Neural progenitor cell (in vitro differentiated cells): ENCODE measurements at regions not wholly inside any gene's neighbourhood (a gene's known extent, or its start where the extent isn't known, plus 50 kb on each side); places are given as distances from the start of the nearest gene placed in this dataset.

Experiments used
- DNase-seq: peaks from one replicate; pipeline ENCODE4 v3.0.0-alpha.2; 2016; ENCODE audit warnings: low spot score
- H2AFZ ChIP-seq: fragments of 200-600 bp; sonication (generic); replicated peaks from 2 replicates; pipeline ENCODE4 v1.6.1; 2016; ENCODE audit warnings: antibody characterized with exemption
- H3F3A ChIP-seq: fragments of 200-600 bp; sonication (generic); 2 replicates; pipeline ENCODE4 v1.6.1; 2016; ENCODE audit warnings: antibody characterized with exemption, low read depth
- H3K27ac ChIP-seq: fragments of 200-600 bp; sonication (generic); 2 replicates; pipeline ENCODE4 v1.5.1; 2016; ENCODE audit warnings: mild to moderate bottlenecking
- H3K27me3 ChIP-seq: fragments of 200-600 bp; sonication (generic); 2 replicates; pipeline ENCODE4 v1.6.1; 2016; ENCODE audit warnings: mild to moderate bottlenecking, moderate library complexity
- H3K36me3 ChIP-seq: fragments of 200-600 bp; sonication (generic); 2 replicates; pipeline ENCODE4 v1.5.1; 2016
- H3K4me1 ChIP-seq: fragments of 200-600 bp; sonication (generic); 2 replicates; pipeline ENCODE4 v1.6.1; 2016; ENCODE audit warnings: mixed run types
- H3K4me2 ChIP-seq: fragments of 200-600 bp; sonication (generic); 2 replicates; pipeline ENCODE4 v1.6.1; 2016
- H3K4me3 ChIP-seq: fragments of 200-600 bp; sonication (generic); 2 replicates; pipeline ENCODE4 v1.5.1; 2016
- H3K79me2 ChIP-seq: fragments of 200-600 bp; sonication (generic); 2 replicates; pipeline ENCODE4 v1.6.1; 2016; ENCODE audit warnings: low read depth
- H3K9ac ChIP-seq: fragments of 200-600 bp; sonication (generic); 2 replicates; pipeline ENCODE4 v1.6.1; 2016
- H3K9me3 ChIP-seq: fragments of 200-600 bp; sonication (generic); 2 replicates; pipeline ENCODE4 v1.5.1; 2016; ENCODE audit warnings: low read depth
- H4K20me1 ChIP-seq: fragments of 200-600 bp; sonication (generic); 2 replicates; pipeline ENCODE4 v1.6.1; 2016; ENCODE audit warnings: low read depth
- H3K27ac Mint-ChIP-seq: 3 replicates; pipeline ENCODE4 v1.8.0; 2021; ENCODE audit warnings: mixed read lengths
- H3K27me3 Mint-ChIP-seq: 2 replicates; pipeline ENCODE4 v1.8.0; 2022; ENCODE audit warnings: low read depth, mild to moderate bottlenecking, inconsistent platforms, moderate library complexity, mixed read lengths; ENCODE audit not compliant: insufficient read depth
- H3K36me3 Mint-ChIP-seq: 3 replicates; pipeline ENCODE4 v1.8.0; 2021; ENCODE audit warnings: mixed read lengths
- H3K4me1 Mint-ChIP-seq: 3 replicates; pipeline ENCODE4 v1.8.0; 2021; ENCODE audit warnings: mixed read lengths
- H3K4me3 Mint-ChIP-seq: 3 replicates; pipeline ENCODE4 v1.8.0; 2021; ENCODE audit warnings: mild to moderate bottlenecking, moderate library complexity, mixed read lengths
- H3K9me3 Mint-ChIP-seq: 3 replicates; pipeline ENCODE4 v1.8.0; 2020; ENCODE audit warnings: mixed read lengths
- CTCF ChIP-seq: fragments of 200-600 bp; sonication (generic); IDR thresholded peaks from 2 replicates; pipeline ENCODE4 v1.5.1; 2017; ENCODE audit warnings: antibody characterized with exemption, mild to moderate bottlenecking
- EZH2 ChIP-seq: fragments of 200-600 bp; sonication (generic); IDR thresholded peaks from 2 replicates; pipeline ENCODE4 v1.6.1; 2017; ENCODE audit warnings: antibody characterized with exemption, mild to moderate bottlenecking, moderate library complexity
- EZH2phosphoT487 ChIP-seq: fragments of 200-600 bp; sonication (generic); IDR thresholded peaks from 2 replicates; pipeline ENCODE4 v1.6.1; 2017; ENCODE audit warnings: antibody characterized with exemption

- no peak overlapping the region for H3K9ac ChIP-seq
- H3K36me3 Mint-ChIP-seq, result no peaks in the 10 kb centered on the region
- H3K4me2 ChIP-seq, result no peak overlapping the region
- no peak overlapping the region for H3K27ac ChIP-seq
- no peaks in the 10 kb centered on the region for H3K27me3 ChIP-seq
- H4K20me1 ChIP-seq, result no peaks in the 10 kb centered on the region
- no peaks in the 10 kb centered on the region for H3K36me3 ChIP-seq
- no peak overlapping the region for H3K27ac Mint-ChIP-seq
- DNase-seq, result no peak
- no peak overlapping the region for H3K4me3 Mint-ChIP-seq
- no peaks in the 10 kb centered on the region for H3K9me3 Mint-ChIP-seq
- H2AFZ ChIP-seq, result no peak overlapping the region
- no peaks in the 10 kb centered on the region for H3F3A ChIP-seq
- no peak overlapping the region for H3K4me3 ChIP-seq
- H3K4me1 Mint-ChIP-seq, result peaks cover 6% of the 10 kb centered on the region
- no peak for TF ChIP-seq EZH2
- TF ChIP-seq EZH2phosphoT487, result no peak
- no peak for TF ChIP-seq CTCF
- no peaks in the 10 kb centered on the region for H3K79me2 ChIP-seq
- peaks cover 5% of the 10 kb centered on the region for H3K4me1 ChIP-seq
- H3K27me3 Mint-ChIP-seq, result peaks cover 3% of the 10 kb centered on the region
- H3K9me3 ChIP-seq, result no peaks in the 10 kb centered on the region
Measured at GRCh38 chr2:192333642-192334041, 138.9 kb upstream of the TMEFF2 start.

- no peaks in the 10 kb centered on the region for H3K27me3 ChIP-seq
- H3K36me3 ChIP-seq, result no peaks in the 10 kb centered on the region
- peaks cover 10% of the 10 kb centered on the region for H3K4me1 ChIP-seq
- no peak overlapping the region for H3K4me2 ChIP-seq
- Mint-ChIP-seq H3K4me1 (peaks cover 6% of the 10 kb centered on the region), H3K36me3 (no peaks in the 10 kb centered on the region), H3K27ac (no peak overlapping the region), H3K27me3 (no peaks in the 10 kb centered on the region), H3K9me3 (no peaks in the 10 kb centered on the region), H3K4me3 (no peak overlapping the region)
- no peaks in the 10 kb centered on the region for H4K20me1 ChIP-seq
- no peak for DNase-seq
- no peaks in the 10 kb centered on the region for H3K9me3 ChIP-seq
- no peaks in the 10 kb centered on the region for H3K79me2 ChIP-seq
- H3K27ac ChIP-seq, result no peak overlapping the region
- TF ChIP-seq CTCF (no peak), EZH2phosphoT487 (no peak), EZH2 (no peak)
- H3K4me3 ChIP-seq, result no peak overlapping the region
- no peaks in the 10 kb centered on the region for H3F3A ChIP-seq
- H2AFZ ChIP-seq, result no peak overlapping the region
- H3K9ac ChIP-seq, result no peak overlapping the region
Measured at GRCh38 chr2:192328297-192328696, 133.6 kb upstream of the TMEFF2 start.

GRCh38 chr2:192327576-192327975 is 132.8 kb upstream of the TMEFF2 start:
- TF ChIP-seq EZH2 (no peak), EZH2phosphoT487 (no peak)
- Histone ChIP-seq H2AFZ (no peak overlapping the region), H3K9ac (no peak overlapping the region), H3K36me3 (no peaks in the 10 kb centered on the region), H3K27ac (no peak overlapping the region), H3K4me1 (peaks cover 10% of the 10 kb centered on the region), H3F3A (no peaks in the 10 kb centered on the region), H4K20me1 (no peaks in the 10 kb centered on the region), H3K79me2 (no peaks in the 10 kb centered on the region), H3K27me3 (no peaks in the 10 kb centered on the region), H3K4me3 (no peak overlapping the region), H3K4me2 (no peak overlapping the region), H3K9me3 (no peaks in the 10 kb centered on the region)
- no peaks in the 10 kb centered on the region for H3K9me3 Mint-ChIP-seq
- DNase-seq, result no peak
- peaks cover 6% of the 10 kb centered on the region for H3K4me1 Mint-ChIP-seq
- no peak overlapping the region for H3K4me3 Mint-ChIP-seq
- H3K36me3 Mint-ChIP-seq, result no peaks in the 10 kb centered on the region
- H3K27ac Mint-ChIP-seq, result no peak overlapping the region
- no peaks in the 10 kb centered on the region for H3K27me3 Mint-ChIP-seq

GRCh38 chr2:192315543-192315942 is 120.8 kb upstream of the TMEFF2 start:
- Histone ChIP-seq H3K79me2 (no peaks in the 10 kb centered on the region), H3K9ac (no peak overlapping the region), H3K4me1 (no peaks in the 10 kb centered on the region), H3K36me3 (no peaks in the 10 kb centered on the region), H3K9me3 (no peaks in the 10 kb centered on the region), H3K4me3 (no peak overlapping the region), H3K27me3 (no peaks in the 10 kb centered on the region), H3K27ac (no peak overlapping the region), H3F3A (no peaks in the 10 kb centered on the region), H2AFZ (no peak overlapping the region), H3K4me2 (no peak overlapping the region), H4K20me1 (no peaks in the 10 kb centered on the region)
- TF ChIP-seq CTCF (no peak), EZH2 (no peak), EZH2phosphoT487 (no peak)
- Mint-ChIP-seq H3K27ac (no peak overlapping the region), H3K9me3 (no peaks in the 10 kb centered on the region), H3K4me3 (no peak overlapping the region), H3K27me3 (peaks cover 2% of the 10 kb centered on the region), H3K4me1 (no peaks in the 10 kb centered on the region), H3K36me3 (no peaks in the 10 kb centered on the region)
- no peak for DNase-seq
